ENCODE measurements at regions not wholly inside any gene's neighbourhood (a gene's known extent, or its start where the extent isn't known, plus 50 kb on each side); places are given as distances from the start of the nearest gene placed in this dataset.

DNA sequence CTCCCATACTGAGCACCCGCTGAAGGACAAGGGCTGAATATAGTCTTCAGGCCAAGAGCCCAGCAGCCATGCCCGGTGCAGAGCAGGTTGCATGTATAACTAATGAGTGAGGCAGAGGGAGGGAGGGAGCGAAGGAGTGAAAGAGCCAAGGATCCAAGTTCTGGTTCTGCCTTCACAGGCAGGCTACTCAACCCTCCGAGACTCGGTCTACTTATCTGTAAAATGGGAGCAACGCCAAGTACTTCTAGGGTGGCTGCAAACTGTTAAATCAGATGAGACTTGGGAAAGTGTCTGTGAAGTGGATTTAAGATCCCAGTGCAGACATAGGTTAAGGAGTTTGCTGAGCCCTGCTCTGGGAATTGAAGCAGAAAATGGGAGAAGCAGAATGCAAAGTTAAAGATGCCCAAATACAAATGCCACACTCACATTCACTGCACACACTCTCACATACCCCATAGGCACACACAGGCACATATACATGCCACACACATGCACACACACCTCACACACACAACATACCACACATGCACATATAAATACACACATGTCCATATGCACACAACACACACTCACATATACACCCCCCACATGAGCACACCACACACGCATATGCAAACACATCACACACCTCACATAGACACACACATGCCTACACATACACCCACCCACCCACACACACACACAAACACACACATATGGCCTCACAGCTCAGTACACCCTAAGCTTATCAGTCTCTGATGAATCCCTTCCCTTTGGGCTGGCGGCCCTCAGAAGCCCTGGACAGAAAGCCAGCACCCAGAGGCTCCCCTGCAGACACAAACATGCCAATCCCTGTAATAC lies 76.7 kb downstream of the PITPNM2 start:
- TF ChIP-seq EZH2phosphoT487 (IDR thresholded peaks at IDR 0.05; ENCODE audit: unreplicated experiment) (no peak), EZH2 (IDR thresholded peaks at IDR 0.05; ENCODE audit: low read depth, unreplicated experiment) (no peak)
- TF ChIP-seq, protein P1, sequence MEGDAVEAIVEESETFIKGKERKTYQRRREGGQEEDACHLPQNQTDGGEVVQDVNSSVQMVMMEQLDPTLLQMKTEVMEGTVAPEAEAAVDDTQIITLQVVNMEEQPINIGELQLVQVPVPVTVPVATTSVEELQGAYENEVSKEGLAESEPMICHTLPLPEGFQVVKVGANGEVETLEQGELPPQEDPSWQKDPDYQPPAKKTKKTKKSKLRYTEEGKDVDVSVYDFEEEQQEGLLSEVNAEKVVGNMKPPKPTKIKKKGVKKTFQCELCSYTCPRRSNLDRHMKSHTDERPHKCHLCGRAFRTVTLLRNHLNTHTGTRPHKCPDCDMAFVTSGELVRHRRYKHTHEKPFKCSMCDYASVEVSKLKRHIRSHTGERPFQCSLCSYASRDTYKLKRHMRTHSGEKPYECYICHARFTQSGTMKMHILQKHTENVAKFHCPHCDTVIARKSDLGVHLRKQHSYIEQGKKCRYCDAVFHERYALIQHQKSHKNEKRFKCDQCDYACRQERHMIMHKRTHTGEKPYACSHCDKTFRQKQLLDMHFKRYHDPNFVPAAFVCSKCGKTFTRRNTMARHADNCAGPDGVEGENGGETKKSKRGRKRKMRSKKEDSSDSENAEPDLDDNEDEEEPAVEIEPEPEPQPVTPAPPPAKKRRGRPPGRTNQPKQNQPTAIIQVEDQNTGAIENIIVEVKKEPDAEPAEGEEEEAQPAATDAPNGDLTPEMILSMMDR (conservative IDR thresholded peaks at IDR 0.05; ENCODE audit: low read depth in 2 of 2), result no peak
